ENCODE measurements at regions not wholly inside any gene's neighbourhood (a gene's known extent, or its start where the extent isn't known, plus 50 kb on each side); places are given as distances from the start of the nearest gene placed in this dataset.

- Histone ChIP-seq H3K4me1 (no peaks in the 10 kb centered on the region), H3K4me3 (no peak overlapping the region), H3K27me3 (no peaks in the 10 kb centered on the region), H3K27ac (no peak overlapping the region), H3K9me3 (no peaks in the 10 kb centered on the region), H3K36me3 (no peaks in the 10 kb centered on the region)
- no peak for DNase-seq
- intact Hi-C loops (cut with DNase I; ENCODE audit: low total_unique reads): no loop called here
- no peak for TF ChIP-seq POLR2A (IDR thresholded peaks at IDR 0.05)
- TF ChIP-seq CTCF (IDR thresholded peaks at IDR 0.05): no peak
These were observed 227.0 kb upstream of the MARCKS start for GRCh38 chr6:113629975-113630737.

- no peak overlapping the region for H3K27ac ChIP-seq
- H3K4me1 ChIP-seq: no peaks in the 10 kb centered on the region
- H3K4me3 ChIP-seq: no peak overlapping the region
- no peaks in the 10 kb centered on the region for H3K36me3 ChIP-seq
- intact Hi-C loops (cut with DNase I; ENCODE audit: low total_unique reads): no loop called here
- no peak for DNase-seq
- no peaks in the 10 kb centered on the region for H3K27me3 ChIP-seq
- TF ChIP-seq POLR2A (IDR thresholded peaks at IDR 0.05) (no peak), CTCF (IDR thresholded peaks at IDR 0.05) (no peak)
- no peaks in the 10 kb centered on the region for H3K9me3 ChIP-seq
These were observed 226.2 kb upstream of the MARCKS start for GRCh38 chr6:113630738-113631535.

- no peak overlapping the region for H3K4me3 ChIP-seq
- no peaks in the 10 kb centered on the region for H3K4me1 ChIP-seq
- DNase-seq: no peak
- no peak for TF ChIP-seq CTCF (IDR thresholded peaks at IDR 0.05)
- TF ChIP-seq POLR2A (IDR thresholded peaks at IDR 0.05): no peak
- intact Hi-C loops (cut with DNase I; ENCODE audit: low total_unique reads): no loop called here
- no peaks in the 10 kb centered on the region for H3K36me3 ChIP-seq
- H3K27ac ChIP-seq: no peak overlapping the region
- H3K9me3 ChIP-seq: no peaks in the 10 kb centered on the region
- no peaks in the 10 kb centered on the region for H3K27me3 ChIP-seq
These were observed 225.5 kb upstream of the MARCKS start for GRCh38 chr6:113631666-113632065.

- intact Hi-C loops (cut with DNase I; ENCODE audit: low total_unique reads): no loop called here
- no peaks in the 10 kb centered on the region for H3K27me3 ChIP-seq
- TF ChIP-seq CTCF (IDR thresholded peaks at IDR 0.05): no peak
- TF ChIP-seq POLR2A (IDR thresholded peaks at IDR 0.05): no peak
- no peaks in the 10 kb centered on the region for H3K36me3 ChIP-seq
- no peak overlapping the region for H3K4me3 ChIP-seq
- DNase-seq: no peak
- H3K9me3 ChIP-seq: no peaks in the 10 kb centered on the region
- H3K27ac ChIP-seq: no peak overlapping the region
- no peaks in the 10 kb centered on the region for H3K4me1 ChIP-seq
These were observed 224.8 kb upstream of the MARCKS start for GRCh38 chr6:113632220-113632864.

GRCh38 chr6:113633638-113634037 lies 223.5 kb upstream of the MARCKS start:
- no peak overlapping the region for H3K4me3 ChIP-seq
- no peak for DNase-seq
- H3K27me3 ChIP-seq: no peaks in the 10 kb centered on the region
- no peak overlapping the region for H3K27ac ChIP-seq
- H3K9me3 ChIP-seq: no peaks in the 10 kb centered on the region
- H3K36me3 ChIP-seq: no peaks in the 10 kb centered on the region
- intact Hi-C loops (cut with DNase I; ENCODE audit: low total_unique reads): no loop called here
- no peaks in the 10 kb centered on the region for H3K4me1 ChIP-seq
- TF ChIP-seq POLR2A (IDR thresholded peaks at IDR 0.05): no peak
- TF ChIP-seq CTCF (IDR thresholded peaks at IDR 0.05): no peak
